ENCODE measurements at regions not wholly inside any gene's neighbourhood (a gene's known extent, or its start where the extent isn't known, plus 50 kb on each side); places are given as distances from the start of the nearest gene placed in this dataset.
A peak's percentile ranks its signal among the peaks of the same experiment; 100 is the strongest.
"Not testable (repeated sequence)": the region's sequence is repeated elsewhere in the genome, so short reads cannot be mapped to it uniquely, and the experiment has no call there.

DNA sequence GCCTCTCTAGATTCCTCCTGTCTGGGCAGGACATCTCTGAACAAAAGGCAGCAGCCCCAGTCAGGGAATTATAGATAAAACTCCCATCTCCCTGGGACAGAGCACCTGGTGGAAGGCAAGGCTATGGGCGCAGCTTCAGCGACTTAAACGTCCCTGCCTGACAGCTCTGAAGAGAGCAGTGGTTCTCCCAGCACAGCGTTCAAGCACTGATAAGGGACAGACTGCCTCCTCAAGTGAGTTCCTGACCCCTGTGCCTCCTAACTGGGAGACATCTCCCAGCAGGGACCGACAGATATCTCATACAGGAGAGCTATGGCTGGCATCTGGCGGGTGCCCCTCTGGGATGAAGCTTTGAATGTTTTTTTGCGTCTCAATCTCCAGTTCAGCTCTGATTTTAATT is 262.2 kb downstream of the PARM1 start:
- Histone ChIP-seq H3K9ac (ENCODE audit: low read depth in 1 of 2, low read length in 2 of 2) (no peak overlapping the region), H3K36me3 (ENCODE audit: control insufficient read depth in 1 of 2, insufficient read depth in 2 of 2, low read length in 2 of 2) (no peaks in the 10 kb centered on the region), H3K4me3 (ENCODE audit: low read depth in 1 of 2, low read length in 2 of 2) (no peak overlapping the region), H3K27ac (ENCODE audit: low read depth, low read length) (no peak overlapping the region), H3K27me3 (ENCODE audit: control insufficient read depth in 1 of 2, insufficient read depth in 2 of 2, low read length in 2 of 2) (no peaks in the 10 kb centered on the region), H3K4me1 (ENCODE audit: control insufficient read depth in 1 of 2, insufficient read depth in 2 of 2, low read length in 2 of 2) (no peaks in the 10 kb centered on the region), H3K9me3 (ENCODE audit: control insufficient read depth in 1 of 2, low read length in 2 of 2) (no peaks in the 10 kb centered on the region)

DNA sequence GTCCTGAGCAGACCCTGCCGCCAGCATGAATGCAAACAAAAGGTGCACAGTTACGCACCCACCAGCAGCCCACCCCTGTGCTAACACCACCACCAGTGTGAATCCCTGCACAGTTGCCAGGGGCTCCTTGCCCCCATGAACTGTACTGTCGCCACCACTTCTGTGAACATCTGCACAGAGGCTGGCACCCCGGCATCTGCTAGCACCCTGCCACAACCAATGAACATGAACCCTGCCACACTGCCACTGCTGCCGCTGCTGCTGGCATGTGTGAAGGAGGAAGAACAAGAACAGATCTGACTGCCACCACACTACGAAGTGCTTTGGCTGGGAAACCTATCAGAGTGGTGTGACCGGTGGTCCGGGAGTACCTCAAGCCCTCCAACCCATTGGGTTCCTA is 261.3 kb downstream of the PARM1 start:
- Histone ChIP-seq H3K4me1 (ENCODE audit: control insufficient read depth in 1 of 2, insufficient read depth in 2 of 2, low read length in 2 of 2) (no peaks in the 10 kb centered on the region), H3K27me3 (ENCODE audit: control insufficient read depth in 1 of 2, insufficient read depth in 2 of 2, low read length in 2 of 2) (no peaks in the 10 kb centered on the region), H3K9ac (ENCODE audit: low read depth in 1 of 2, low read length in 2 of 2) (no peak overlapping the region), H3K36me3 (ENCODE audit: control insufficient read depth in 1 of 2, insufficient read depth in 2 of 2, low read length in 2 of 2) (no peaks in the 10 kb centered on the region), H3K4me3 (ENCODE audit: low read depth in 1 of 2, low read length in 2 of 2) (no peak overlapping the region), H3K9me3 (ENCODE audit: control insufficient read depth in 1 of 2, low read length in 2 of 2) (no peaks in the 10 kb centered on the region), H3K27ac (ENCODE audit: low read depth, low read length) (no peak overlapping the region)

DNA sequence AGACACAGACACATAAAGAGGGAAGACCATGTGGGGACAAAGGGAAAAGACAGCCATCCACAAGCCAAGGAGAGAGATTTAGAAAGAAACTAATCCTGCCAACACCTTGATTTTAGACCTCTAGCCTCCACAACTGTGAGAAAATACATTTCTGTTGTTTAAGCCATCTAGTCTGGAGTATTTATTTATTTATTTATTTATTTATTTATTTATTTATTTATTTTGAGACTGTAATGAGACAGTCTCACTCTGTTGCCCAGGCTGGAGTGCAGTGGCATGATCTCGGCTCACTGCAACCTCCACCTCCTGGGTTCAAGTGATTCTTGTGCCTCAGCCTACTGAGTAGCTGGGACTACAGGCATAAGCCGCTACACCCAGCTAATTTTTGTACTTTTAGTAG is 259.3 kb downstream of the PARM1 start:
- H3K4me3 ChIP-seq (ENCODE audit: low read depth in 1 of 2, low read length in 2 of 2); H3K4me1 ChIP-seq (ENCODE audit: control insufficient read depth in 1 of 2, insufficient read depth in 2 of 2, low read length in 2 of 2); H3K36me3 ChIP-seq (ENCODE audit: control insufficient read depth in 1 of 2, insufficient read depth in 2 of 2, low read length in 2 of 2); H3K27me3 ChIP-seq (ENCODE audit: control insufficient read depth in 1 of 2, insufficient read depth in 2 of 2, low read length in 2 of 2); H3K9ac ChIP-seq (ENCODE audit: low read depth in 1 of 2, low read length in 2 of 2); H3K9me3 ChIP-seq (ENCODE audit: control insufficient read depth in 1 of 2, low read length in 2 of 2); H3K27ac ChIP-seq (ENCODE audit: low read depth, low read length): not testable (repeated sequence)

DNA sequence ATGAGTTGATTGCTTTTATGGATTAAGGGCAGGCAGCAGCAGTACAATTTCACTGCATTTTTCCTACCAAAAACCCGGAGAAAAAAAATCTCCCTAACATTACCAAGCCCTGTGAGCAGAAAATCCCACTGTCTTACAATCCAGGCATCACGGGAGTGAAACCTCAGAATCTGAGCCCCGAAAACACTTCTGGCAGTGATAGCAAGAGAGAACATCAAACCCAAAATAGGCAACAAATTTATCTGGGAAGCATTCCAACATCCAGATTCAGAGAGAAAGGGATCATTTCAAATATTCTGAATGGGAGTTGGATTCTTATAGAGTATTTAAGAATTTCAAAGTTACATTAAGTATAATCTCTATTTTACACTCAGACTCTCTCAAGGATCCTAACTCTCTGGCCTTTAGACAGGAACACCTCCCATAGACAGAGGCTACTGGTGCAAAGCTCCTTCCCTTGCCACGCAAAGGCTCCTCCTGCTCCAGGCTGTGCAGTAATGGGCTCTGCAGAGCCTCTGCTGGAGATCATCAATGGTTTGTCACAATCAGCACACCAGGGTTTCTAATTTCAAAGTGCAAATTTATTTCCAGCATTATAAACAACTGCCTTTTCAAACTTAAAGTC is 256.9 kb downstream of the PARM1 start:
- Histone ChIP-seq H3K27ac (ENCODE audit: low read depth, low read length) (no peak overlapping the region), H3K4me3 (ENCODE audit: low read depth in 1 of 2, low read length in 2 of 2) (no peak overlapping the region), H3K27me3 (ENCODE audit: control insufficient read depth in 1 of 2, insufficient read depth in 2 of 2, low read length in 2 of 2) (no peaks in the 10 kb centered on the region), H3K9me3 (ENCODE audit: control insufficient read depth in 1 of 2, low read length in 2 of 2) (no peaks in the 10 kb centered on the region), H3K9ac (ENCODE audit: low read depth in 1 of 2, low read length in 2 of 2) (no peak overlapping the region), H3K4me1 (ENCODE audit: control insufficient read depth in 1 of 2, insufficient read depth in 2 of 2, low read length in 2 of 2) (no peaks in the 10 kb centered on the region), H3K36me3 (ENCODE audit: control insufficient read depth in 1 of 2, insufficient read depth in 2 of 2, low read length in 2 of 2) (no peaks in the 10 kb centered on the region)

DNA sequence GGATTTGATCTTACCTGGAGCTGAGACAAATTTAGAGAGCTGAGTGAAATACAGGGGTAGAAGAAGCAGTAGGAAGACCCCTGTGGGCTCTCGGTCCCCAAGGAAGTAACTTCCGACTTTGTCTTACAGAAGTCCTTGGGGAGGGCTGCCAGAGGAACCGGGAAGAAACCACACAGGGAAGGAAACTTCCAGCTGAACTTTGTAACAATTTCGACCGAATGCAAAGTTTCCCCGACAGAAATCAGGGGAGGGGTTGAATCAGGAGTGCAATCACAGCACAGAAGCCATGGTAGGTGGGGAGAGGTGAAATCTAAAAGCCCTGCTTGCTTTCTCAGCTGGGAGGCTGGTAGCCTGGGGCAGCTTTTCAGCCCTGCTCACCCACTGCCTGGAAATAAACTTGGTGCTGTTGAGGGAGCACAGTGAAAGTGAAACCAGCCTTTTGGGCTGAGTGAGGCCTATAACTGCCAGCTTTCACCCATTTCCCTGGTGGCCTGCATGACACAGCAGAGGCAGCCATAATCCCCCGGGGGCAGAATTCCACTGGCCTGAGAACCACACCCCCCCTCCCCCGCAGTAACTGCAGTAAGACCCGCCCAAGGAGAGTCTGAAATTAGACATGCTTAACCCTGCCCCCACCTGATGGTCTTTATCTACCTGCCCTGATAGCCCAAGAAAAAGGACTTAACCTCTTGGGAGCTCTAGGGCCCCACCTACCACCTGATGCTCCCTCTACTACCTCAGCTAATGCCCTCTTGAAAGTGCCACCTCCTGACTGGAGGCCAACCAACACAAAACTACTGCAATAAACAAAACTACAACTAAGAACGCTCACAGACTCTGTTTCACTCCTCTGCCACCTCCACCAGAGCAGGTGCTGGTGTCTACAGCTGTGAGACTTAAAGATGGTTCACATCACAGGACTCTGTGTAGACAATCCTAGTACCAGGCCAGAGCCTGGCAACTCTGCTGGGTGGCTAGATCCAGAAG is 248.2 kb downstream of the PARM1 start:
- Histone ChIP-seq H3K27ac (ENCODE audit: low read depth, low read length) (peak overlapping the region; percentile 36), H3K4me1 (ENCODE audit: control insufficient read depth in 1 of 2, insufficient read depth in 2 of 2, low read length in 2 of 2) (no peaks in the 10 kb centered on the region), H3K9ac (ENCODE audit: low read depth in 1 of 2, low read length in 2 of 2) (peak overlapping the region in 1 of 2 donors; percentile 48), H3K27me3 (ENCODE audit: control insufficient read depth in 1 of 2, insufficient read depth in 2 of 2, low read length in 2 of 2) (no peaks in the 10 kb centered on the region), H3K9me3 (ENCODE audit: control insufficient read depth in 1 of 2, low read length in 2 of 2) (no peaks in the 10 kb centered on the region), H3K4me3 (ENCODE audit: low read depth in 1 of 2, low read length in 2 of 2) (peak overlapping the region; percentile 55 to 67), H3K36me3 (ENCODE audit: control insufficient read depth in 1 of 2, insufficient read depth in 2 of 2, low read length in 2 of 2) (no peaks in the 10 kb centered on the region)

DNA sequence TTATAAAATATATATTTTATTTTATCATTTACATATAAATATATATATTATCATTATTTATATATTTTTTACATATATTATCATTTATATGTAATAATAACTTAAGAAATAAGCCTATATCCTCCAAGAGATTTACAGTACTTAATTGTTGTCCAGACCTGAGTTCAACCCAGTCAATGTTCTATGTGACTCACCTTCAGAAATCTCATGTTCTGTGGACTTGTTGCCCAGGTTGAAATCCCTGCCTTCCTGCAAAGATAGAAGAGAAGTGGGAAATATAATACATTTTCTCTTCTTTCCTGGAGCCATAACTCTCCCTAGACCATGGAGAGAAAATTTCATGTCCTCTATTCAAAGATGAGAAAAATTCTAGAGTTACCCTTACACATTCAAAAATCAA is 247.3 kb downstream of the PARM1 start:
- Histone ChIP-seq H3K27ac (ENCODE audit: low read depth, low read length) (no peak overlapping the region), H3K9me3 (ENCODE audit: control insufficient read depth in 1 of 2, low read length in 2 of 2) (no peaks in the 10 kb centered on the region), H3K4me1 (ENCODE audit: control insufficient read depth in 1 of 2, insufficient read depth in 2 of 2, low read length in 2 of 2) (no peaks in the 10 kb centered on the region), H3K4me3 (ENCODE audit: low read depth in 1 of 2, low read length in 2 of 2) (peak overlapping the region in 1 of 2 donors; percentile 67), H3K27me3 (ENCODE audit: control insufficient read depth in 1 of 2, insufficient read depth in 2 of 2, low read length in 2 of 2) (no peaks in the 10 kb centered on the region), H3K36me3 (ENCODE audit: control insufficient read depth in 1 of 2, insufficient read depth in 2 of 2, low read length in 2 of 2) (no peaks in the 10 kb centered on the region), H3K9ac (ENCODE audit: low read depth in 1 of 2, low read length in 2 of 2) (peak overlapping the region in 1 of 2 donors; percentile 48)

DNA sequence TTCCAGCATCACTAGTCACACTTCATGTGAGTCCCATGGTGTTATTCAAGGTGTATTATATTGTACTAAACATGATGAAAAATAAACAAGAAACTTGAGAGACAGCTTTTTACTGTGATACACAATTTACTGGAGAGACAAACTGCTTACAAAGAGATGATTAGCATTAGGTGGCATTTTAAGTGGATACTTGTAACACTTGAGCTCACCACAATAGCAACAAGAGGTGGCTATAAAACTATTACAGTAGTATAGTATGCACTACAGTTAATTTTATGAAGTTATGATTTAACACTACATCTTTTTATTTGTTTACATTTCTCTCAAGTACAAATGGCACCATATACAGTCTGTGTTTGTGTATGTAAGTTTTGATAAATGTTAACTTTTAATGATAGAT is 246.6 kb downstream of the PARM1 start:
- Histone ChIP-seq H3K36me3 (ENCODE audit: control insufficient read depth in 1 of 2, insufficient read depth in 2 of 2, low read length in 2 of 2) (no peaks in the 10 kb centered on the region), H3K27ac (ENCODE audit: low read depth, low read length) (no peak overlapping the region), H3K4me1 (ENCODE audit: control insufficient read depth in 1 of 2, insufficient read depth in 2 of 2, low read length in 2 of 2) (no peaks in the 10 kb centered on the region), H3K9ac (ENCODE audit: low read depth in 1 of 2, low read length in 2 of 2) (no peak overlapping the region), H3K4me3 (ENCODE audit: low read depth in 1 of 2, low read length in 2 of 2) (no peak overlapping the region), H3K9me3 (ENCODE audit: control insufficient read depth in 1 of 2, low read length in 2 of 2) (no peaks in the 10 kb centered on the region), H3K27me3 (ENCODE audit: control insufficient read depth in 1 of 2, insufficient read depth in 2 of 2, low read length in 2 of 2) (no peaks in the 10 kb centered on the region)

DNA sequence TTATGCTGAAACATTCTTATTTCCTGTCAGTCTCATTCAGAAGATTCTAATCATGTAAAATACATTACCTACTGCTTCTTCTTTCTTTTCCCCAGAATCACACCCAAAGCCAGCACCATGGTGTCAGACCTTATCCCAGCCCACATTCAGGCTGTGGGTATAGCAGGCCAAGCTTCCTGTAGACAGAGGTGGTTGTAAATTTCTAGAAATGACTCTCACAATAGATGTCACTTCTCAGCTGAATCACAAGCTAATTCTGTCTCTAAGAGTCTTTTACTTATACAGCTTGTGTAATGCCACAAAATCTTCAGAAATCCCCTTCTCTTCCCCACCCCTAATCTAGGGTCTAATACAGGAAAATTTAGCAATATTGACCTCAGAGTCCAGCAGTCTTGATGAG is 239.6 kb downstream of the PARM1 start:
- Histone ChIP-seq H3K4me1 (ENCODE audit: control insufficient read depth in 1 of 2, insufficient read depth in 2 of 2, low read length in 2 of 2) (no peaks in the 10 kb centered on the region), H3K27ac (ENCODE audit: low read depth, low read length) (no peak overlapping the region), H3K36me3 (ENCODE audit: control insufficient read depth in 1 of 2, insufficient read depth in 2 of 2, low read length in 2 of 2) (no peaks in the 10 kb centered on the region), H3K9ac (ENCODE audit: low read depth in 1 of 2, low read length in 2 of 2) (no peak overlapping the region), H3K27me3 (ENCODE audit: control insufficient read depth in 1 of 2, insufficient read depth in 2 of 2, low read length in 2 of 2) (no peaks in the 10 kb centered on the region), H3K9me3 (ENCODE audit: control insufficient read depth in 1 of 2, low read length in 2 of 2) (no peaks in the 10 kb centered on the region), H3K4me3 (ENCODE audit: low read depth in 1 of 2, low read length in 2 of 2) (no peak overlapping the region)

DNA sequence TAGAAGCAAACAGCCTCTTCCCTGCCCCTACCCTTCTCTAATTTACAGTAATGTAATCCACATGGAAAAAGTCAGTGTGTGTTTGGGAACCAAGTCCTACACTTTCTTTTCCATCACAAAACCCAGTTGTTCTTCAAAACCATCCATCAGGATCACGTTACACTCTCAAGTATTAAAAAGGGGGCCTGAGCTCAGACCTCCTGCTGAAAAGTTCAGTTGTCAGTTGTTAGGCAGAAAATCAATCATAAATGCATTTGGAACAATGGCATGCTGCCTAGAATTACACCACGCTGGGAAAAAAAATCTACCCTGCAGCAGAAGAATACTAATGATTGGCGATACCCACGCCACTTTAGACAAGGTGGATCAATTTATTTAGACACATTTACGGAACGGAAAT is 236.5 kb downstream of the PARM1 start:
- H3K36me3 ChIP-seq (ENCODE audit: control insufficient read depth in 1 of 2, insufficient read depth in 2 of 2, low read length in 2 of 2) = no peaks in the 10 kb centered on the region
- no peaks in the 10 kb centered on the region for H3K4me1 ChIP-seq (ENCODE audit: control insufficient read depth in 1 of 2, insufficient read depth in 2 of 2, low read length in 2 of 2)
- H3K27ac ChIP-seq (ENCODE audit: low read depth, low read length) = no peak overlapping the region
- no peaks in the 10 kb centered on the region for H3K27me3 ChIP-seq (ENCODE audit: control insufficient read depth in 1 of 2, insufficient read depth in 2 of 2, low read length in 2 of 2)
- H3K9me3 ChIP-seq (ENCODE audit: control insufficient read depth in 1 of 2, low read length in 2 of 2) = no peaks in the 10 kb centered on the region
- no peak overlapping the region for H3K9ac ChIP-seq (ENCODE audit: low read depth in 1 of 2, low read length in 2 of 2)
- H3K4me3 ChIP-seq (ENCODE audit: low read depth in 1 of 2, low read length in 2 of 2) = no peak overlapping the region

DNA sequence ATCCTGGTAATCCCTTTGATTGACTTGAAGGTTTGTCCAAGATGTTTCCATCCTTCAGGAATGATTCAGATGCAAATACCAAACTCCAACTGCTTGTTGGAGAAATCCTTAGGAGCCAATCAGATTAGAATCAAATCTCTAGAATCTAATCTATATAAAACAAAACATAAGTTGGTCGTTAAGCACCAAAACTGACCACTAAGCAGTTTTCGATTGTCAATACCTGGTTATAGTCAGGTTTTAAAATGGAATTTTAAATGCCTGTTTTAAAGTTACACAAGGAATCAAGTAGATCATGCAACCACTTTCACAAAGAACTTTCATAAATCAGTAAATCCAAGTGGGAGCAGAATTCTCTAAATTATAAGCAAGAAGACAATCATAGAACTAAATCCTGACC is 236.1 kb downstream of the PARM1 start:
- Histone ChIP-seq H3K4me3 (ENCODE audit: low read depth in 1 of 2, low read length in 2 of 2) (no peak overlapping the region), H3K27me3 (ENCODE audit: control insufficient read depth in 1 of 2, insufficient read depth in 2 of 2, low read length in 2 of 2) (no peaks in the 10 kb centered on the region), H3K9ac (ENCODE audit: low read depth in 1 of 2, low read length in 2 of 2) (no peak overlapping the region), H3K9me3 (ENCODE audit: control insufficient read depth in 1 of 2, low read length in 2 of 2) (no peaks in the 10 kb centered on the region), H3K4me1 (ENCODE audit: control insufficient read depth in 1 of 2, insufficient read depth in 2 of 2, low read length in 2 of 2) (no peaks in the 10 kb centered on the region), H3K27ac (ENCODE audit: low read depth, low read length) (no peak overlapping the region), H3K36me3 (ENCODE audit: control insufficient read depth in 1 of 2, insufficient read depth in 2 of 2, low read length in 2 of 2) (no peaks in the 10 kb centered on the region)

Data from duodenal mucosa (tissue), 2 donors.